ENCODE measurements at regions not wholly inside any gene's neighbourhood (a gene's known extent, or its start where the extent isn't known, plus 50 kb on each side); places are given as distances from the start of the nearest gene placed in this dataset.

DNA sequence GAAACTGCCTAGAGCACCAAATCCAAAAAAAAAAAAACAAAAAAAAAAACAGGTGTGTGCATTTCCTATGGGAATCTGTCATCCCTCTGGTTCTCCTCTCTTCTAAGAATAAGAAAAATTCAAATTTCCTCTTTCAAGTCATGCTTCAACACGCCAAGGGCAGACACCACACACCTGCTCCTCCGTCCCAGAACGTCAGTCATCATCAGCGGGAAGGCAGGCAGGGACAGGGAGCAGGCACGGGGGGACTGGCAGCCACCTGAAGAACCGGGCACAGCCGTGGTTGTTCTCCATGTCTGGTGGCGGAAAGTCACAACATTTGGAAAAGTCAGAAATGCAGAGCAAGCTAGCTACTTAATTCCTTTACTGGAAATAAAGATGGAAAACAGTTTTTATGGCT is 214.8 kb downstream of the IKZF2 start:
- no peak for DNase-seq (ENCODE audit: low read depth in 2 of 2)
- TF ChIP-seq, protein P1, sequence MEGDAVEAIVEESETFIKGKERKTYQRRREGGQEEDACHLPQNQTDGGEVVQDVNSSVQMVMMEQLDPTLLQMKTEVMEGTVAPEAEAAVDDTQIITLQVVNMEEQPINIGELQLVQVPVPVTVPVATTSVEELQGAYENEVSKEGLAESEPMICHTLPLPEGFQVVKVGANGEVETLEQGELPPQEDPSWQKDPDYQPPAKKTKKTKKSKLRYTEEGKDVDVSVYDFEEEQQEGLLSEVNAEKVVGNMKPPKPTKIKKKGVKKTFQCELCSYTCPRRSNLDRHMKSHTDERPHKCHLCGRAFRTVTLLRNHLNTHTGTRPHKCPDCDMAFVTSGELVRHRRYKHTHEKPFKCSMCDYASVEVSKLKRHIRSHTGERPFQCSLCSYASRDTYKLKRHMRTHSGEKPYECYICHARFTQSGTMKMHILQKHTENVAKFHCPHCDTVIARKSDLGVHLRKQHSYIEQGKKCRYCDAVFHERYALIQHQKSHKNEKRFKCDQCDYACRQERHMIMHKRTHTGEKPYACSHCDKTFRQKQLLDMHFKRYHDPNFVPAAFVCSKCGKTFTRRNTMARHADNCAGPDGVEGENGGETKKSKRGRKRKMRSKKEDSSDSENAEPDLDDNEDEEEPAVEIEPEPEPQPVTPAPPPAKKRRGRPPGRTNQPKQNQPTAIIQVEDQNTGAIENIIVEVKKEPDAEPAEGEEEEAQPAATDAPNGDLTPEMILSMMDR (IDR thresholded peaks at IDR 0.05; ENCODE audit: low read depth, low read length), result no peak
- no peak overlapping the region for H3K4me3 ChIP-seq (replicated peaks in 1 of 2; ENCODE audit: low read depth in 2 of 2, low read length in 2 of 2)

DNA sequence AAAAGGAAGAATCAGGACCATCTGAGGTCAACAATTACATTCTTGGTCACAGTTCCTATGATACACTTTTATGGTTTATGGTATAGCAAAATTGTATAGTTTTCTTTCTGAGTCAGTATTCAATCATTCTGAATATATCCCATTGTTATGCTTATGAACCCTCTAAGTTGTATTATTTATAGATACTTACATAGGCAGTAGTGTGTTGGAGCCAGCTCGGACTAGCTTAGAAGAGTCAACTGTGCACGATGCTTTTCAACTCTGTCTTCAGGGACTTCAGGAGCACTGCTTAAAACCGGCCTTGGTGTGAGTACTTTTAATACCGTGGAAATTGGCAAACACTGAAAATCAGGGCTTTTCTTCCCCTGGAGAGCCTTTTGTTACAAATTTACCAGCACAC is 215.7 kb downstream of the IKZF2 start:
- H3K4me3 ChIP-seq (replicated peaks in 1 of 2; ENCODE audit: low read depth in 2 of 2, low read length in 2 of 2), result no peak overlapping the region
- no peak for DNase-seq (ENCODE audit: low read depth in 2 of 2)
- TF ChIP-seq, protein P1 (IDR thresholded peaks at IDR 0.05; ENCODE audit: low read depth, low read length), result no peak

DNA sequence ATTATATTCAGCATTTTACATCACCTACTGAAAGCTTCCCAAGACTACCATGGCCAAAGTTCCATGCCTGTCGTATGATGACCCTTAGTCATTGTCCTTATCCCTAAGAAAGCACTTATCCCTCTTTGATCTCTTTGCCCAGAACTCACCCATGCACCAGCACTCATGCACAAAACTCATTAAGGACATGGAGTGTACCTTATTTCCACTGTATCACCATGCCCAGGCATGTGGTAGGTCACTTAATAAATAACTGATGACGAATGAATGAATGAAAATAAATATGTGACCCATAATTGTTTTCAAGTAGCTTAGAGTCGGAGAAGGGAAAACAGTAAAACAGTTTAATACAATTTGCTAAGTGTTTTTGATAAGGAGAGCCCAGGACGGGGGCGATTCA is 220.1 kb downstream of the IKZF2 start:
- TF ChIP-seq, protein P1 (IDR thresholded peaks at IDR 0.05; ENCODE audit: low read depth, low read length), result no peak
- DNase-seq (ENCODE audit: low read depth in 2 of 2), result no peak
- H3K4me3 ChIP-seq (replicated peaks in 1 of 2; ENCODE audit: low read depth in 2 of 2, low read length in 2 of 2), result no peak overlapping the region

GRCh38 chr2:212930556-212931260 is 220.7 kb downstream of the IKZF2 start:
- TF ChIP-seq, protein P1 (IDR thresholded peaks at IDR 0.05; ENCODE audit: low read depth, low read length), result no peak
- DNase-seq (ENCODE audit: low read depth in 2 of 2), result no peak

DNA sequence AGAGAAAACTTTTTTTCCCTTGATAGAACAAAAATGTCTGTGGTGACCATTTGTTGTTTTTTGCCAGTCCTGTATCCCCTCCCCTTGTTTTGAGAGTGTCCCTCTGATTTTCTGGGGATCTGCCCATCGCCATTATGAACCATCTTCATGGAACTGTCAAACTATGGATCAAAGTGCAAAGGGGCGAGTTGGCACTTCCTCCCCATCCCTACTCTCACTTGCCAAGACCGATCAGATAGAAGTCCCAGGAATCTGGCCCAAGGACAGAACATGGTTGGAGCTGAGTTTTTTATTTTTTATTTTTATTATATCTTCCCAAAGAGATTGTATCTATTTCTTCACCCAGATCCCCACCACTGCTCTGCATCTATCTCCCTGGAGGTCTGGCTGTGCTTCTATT is 221.4 kb downstream of the IKZF2 start:
- TF ChIP-seq, protein P1 (IDR thresholded peaks at IDR 0.05; ENCODE audit: low read depth, low read length), result no peak
- DNase-seq (ENCODE audit: low read depth in 2 of 2), result no peak
- H3K4me3 ChIP-seq (replicated peaks in 1 of 2; ENCODE audit: low read depth in 2 of 2, low read length in 2 of 2), result no peak overlapping the region

More at GRCh38 chr2:212930556-212931260, 220.7 kb downstream of the IKZF2 start:
- H3K4me3 ChIP-seq (replicated peaks in 1 of 2; ENCODE audit: low read depth in 2 of 2, low read length in 2 of 2), result no peak overlapping the region

GRCh38 chr2:212929116-212929515 is 222.3 kb downstream of the IKZF2 start:
- TF ChIP-seq, protein P1 (IDR thresholded peaks at IDR 0.05; ENCODE audit: low read depth, low read length), result no peak
- DNase-seq (ENCODE audit: low read depth in 2 of 2), result no peak
- no peak overlapping the region for H3K4me3 ChIP-seq (replicated peaks in 1 of 2; ENCODE audit: low read depth in 2 of 2, low read length in 2 of 2)

GRCh38 chr2:212928681-212929080 is 222.7 kb downstream of the IKZF2 start:
- TF ChIP-seq, protein P1 (IDR thresholded peaks at IDR 0.05; ENCODE audit: low read depth, low read length), result no peak
- H3K4me3 ChIP-seq (replicated peaks in 1 of 2; ENCODE audit: low read depth in 2 of 2, low read length in 2 of 2), result no peak overlapping the region
- DNase-seq (ENCODE audit: low read depth in 2 of 2), result peak; percentile 18 to 80
